D721Med (cell line): ENCODE measurements at regions not wholly inside any gene's neighbourhood (a gene's known extent, or its start where the extent isn't known, plus 50 kb on each side); places are given as distances from the start of the nearest gene placed in this dataset.

Experiments
- DNase-seq: peaks from one replicate; pipeline ENCODE4 v3.0.0; 2011; ENCODE audit warnings: low spot score; ENCODE audit not compliant: insufficient read length
- FAIRE-seq: peaks from 2 replicates; lab custom pipeline; 2011; peaks lifted over from hg19 to GRCh38; lab: Jason Lieb, UNC
- CTCF ChIP-seq: IDR thresholded peaks from 2 replicates; pipeline ENCODE4 v1.5.1; 2012; ENCODE audit warnings: mild to moderate bottlenecking, control low read depth; ENCODE audit not compliant: insufficient read depth; ENCODE audit errors: missing control alignments

- DNase-seq = no peak
- FAIRE-seq = no peak
- TF ChIP-seq CTCF = no peak
Measured at GRCh38 chr21:25420831-25421230, 186.4 kb downstream of the MRPL39 start.

GRCh38 chr21:25416669-25417068, 190.6 kb downstream of the MRPL39 start:
- no peak for FAIRE-seq
- TF ChIP-seq CTCF = no peak
- no peak for DNase-seq

- no peak for TF ChIP-seq CTCF
- DNase-seq (no peak), FAIRE-seq (no peak)
Measured at GRCh38 chr21:25412100-25412499, 195.2 kb downstream of the MRPL39 start.

- TF ChIP-seq CTCF = no peak
- DNase-seq (no peak), FAIRE-seq (no peak)
Measured at GRCh38 chr21:25409978-25410377, 197.3 kb downstream of the MRPL39 start.

- FAIRE-seq (no peak), DNase-seq (no peak)
- no peak for TF ChIP-seq CTCF
Measured at GRCh38 chr21:25408666-25409065, 198.6 kb downstream of the MRPL39 start.

GRCh38 chr21:25406887-25407579, 200.2 kb downstream of the MRPL39 start:
- TF ChIP-seq CTCF = no peak
- DNase-seq (no peak), FAIRE-seq (no peak)

GRCh38 chr21:25405984-25406383, 201.3 kb downstream of the MRPL39 start:
- no peak for TF ChIP-seq CTCF
- DNase-seq (no peak), FAIRE-seq (no peak)
